SK-N-SH (cell line): ENCODE measurements at regions not wholly inside any gene's neighbourhood (a gene's known extent, or its start where the extent isn't known, plus 50 kb on each side); places are given as distances from the start of the nearest gene placed in this dataset.

ENCODE experiments used
- CTCF ChIA-PET: fragments of 300-600, 350-600 bp; formaldehyde crosslinking; extraction: SDS; loops from one replicate; lab custom pipeline; 2021; lab: Yijun Ruan, JAX
- POLR2A ChIA-PET: fragments of 350-600 bp; sonication (Branson Sonifier 250); formaldehyde crosslinking; extraction: SDS; loops from one replicate; lab custom pipeline; 2020; ENCODE audit warnings: antibody characterized with exemption, inconsistent platforms; lab: Yijun Ruan, JAX
- DNase-seq: peaks from one replicate; pipeline ENCODE4 v3.0.0; 2012
- H2AFZ ChIP-seq: fragments of 200-600 bp; sonication (generic); 2 replicates; pipeline ENCODE4 v1.8.1; 2016; ENCODE audit warnings: antibody characterized with exemption, mild to moderate bottlenecking, low read depth
- H3F3A ChIP-seq: fragments of 200-600 bp; sonication (generic); replicated peaks from 2 replicates; pipeline ENCODE3; 2016; ENCODE audit warnings: antibody characterized with exemption, mild to moderate bottlenecking; ENCODE audit not compliant: insufficient read depth
- H3K27ac ChIP-seq, 2 experiments: fragments of 200-500 bp in 1 of 2; fragments of 200-600 bp in 1 of 2; sonication (Bioruptor generic) in 1 of 2; sonication (generic), shearing (Covaris generic) in 1 of 2; 2 replicates each; pipeline versions ENCODE4 v1.5.1 to v1.6.1; 2014 to 2016; ENCODE audit warnings: low read depth in 2 of 2, inconsistent platforms in 1 of 2, low read length in 1 of 2, mild to moderate bottlenecking in 1 of 2, mixed read lengths in 1 of 2
- H3K27me3 ChIP-seq: fragments of 200-600 bp; sonication (generic), shearing (Covaris generic); 2 replicates; pipeline ENCODE4 v1.6.1; 2016; ENCODE audit warnings: mixed run types; ENCODE audit not compliant: insufficient read depth
- H3K36me3 ChIP-seq, 2 experiments: fragments of 200-500 bp in 1 of 2; fragments of 200-600 bp in 1 of 2; sonication (Bioruptor generic) in 1 of 2; sonication (generic) in 1 of 2; replicated peaks in 1 of 2; 2 replicates each; pipeline versions ENCODE3 to v1.5.1; 2014 to 2016; ENCODE audit warnings: low read length in 1 of 2, mild to moderate bottlenecking in 1 of 2; ENCODE audit not compliant: insufficient read depth in 2 of 2, control insufficient read depth in 1 of 2
- H3K4me1 ChIP-seq, 2 experiments: fragments of 200-500 bp in 1 of 2; fragments of 200-600 bp in 1 of 2; sonication (Bioruptor generic) in 1 of 2; sonication (generic), shearing (Covaris generic) in 1 of 2; 2 replicates each; pipeline versions ENCODE4 v1.5.1 to v1.6.1; 2014 to 2016; ENCODE audit warnings: low read depth in 1 of 2, low read length in 1 of 2, mixed run types in 1 of 2; ENCODE audit not compliant: insufficient read depth in 2 of 2, control insufficient read depth in 1 of 2
- H3K4me2 ChIP-seq: fragments of 200-600 bp; sonication (generic), shearing (Covaris generic); 2 replicates; pipeline ENCODE4 v1.6.1; 2017; ENCODE audit warnings: mixed run types
- H3K4me3 ChIP-seq, 2 experiments: fragments of 200-500 bp in 1 of 2; fragments of 200-600 bp in 1 of 2; sonication (Bioruptor generic) in 1 of 2; sonication (generic), shearing (Covaris generic) in 1 of 2; 2 replicates each; pipeline versions ENCODE4 v1.5.1 to v1.8.1; 2014 to 2016; ENCODE audit warnings: low read depth in 2 of 2, inconsistent platforms in 1 of 2, low read length in 1 of 2, mild to moderate bottlenecking in 1 of 2, mixed read lengths in 1 of 2, moderate library complexity in 1 of 2
- H3K79me2 ChIP-seq: fragments of 200-600 bp; sonication (generic); 2 replicates; pipeline ENCODE4 v1.8.1; 2017; ENCODE audit warnings: mild to moderate bottlenecking; ENCODE audit not compliant: insufficient read depth
- H3K9ac ChIP-seq: fragments of 200-600 bp; sonication (generic); 2 replicates; pipeline ENCODE4 v1.6.1; 2017; ENCODE audit warnings: mixed run types
- H3K9me2 ChIP-seq: fragments of 200-600 bp; sonication (generic); 2 replicates; pipeline ENCODE4 v1.6.1; 2017; ENCODE audit warnings: mixed run types
- H3K9me3 ChIP-seq: fragments of 200-600 bp; sonication (generic); 2 replicates; pipeline ENCODE4 v1.6.1; 2017; ENCODE audit warnings: mixed run types, mild to moderate bottlenecking, moderate library complexity
- H4K20me1 ChIP-seq: fragments of 200-600 bp; sonication (generic); 2 replicates; pipeline ENCODE4 v1.6.1; 2017; ENCODE audit warnings: mild to moderate bottlenecking, mixed run types; ENCODE audit not compliant: insufficient read depth
- CTCF ChIP-seq: fragments of 200-600 bp; sonication (generic); IDR thresholded peaks from 2 replicates; pipeline ENCODE4 v1.6.1; 2017; ENCODE audit warnings: antibody characterized with exemption, mild to moderate bottlenecking, moderate library complexity
- EP300 ChIP-seq, 2 experiments: IDR thresholded peaks; 2 replicates each; pipeline versions ENCODE4 v1.4.0 to v1.6.1; 2012; ENCODE audit warnings: borderline replicate concordance in 1 of 2, low read depth in 1 of 2, low read length in 1 of 2
- EZH2phosphoT487 ChIP-seq: fragments of 200-600 bp; sonication (generic); IDR thresholded peaks from 2 replicates; pipeline ENCODE4 v1.6.1; 2017; ENCODE audit warnings: low read depth, mixed run types, mild to moderate bottlenecking, antibody characterized with exemption, moderate library complexity, borderline replicate concordance
- FOSL2 ChIP-seq: IDR thresholded peaks from 2 replicates; pipeline ENCODE4 v1.4.0; 2012; ENCODE audit warnings: low read depth, mild to moderate bottlenecking, moderate library complexity, borderline replicate concordance
- FOXJ3 ChIP-seq: sonication (generic); formaldehyde crosslinking; IDR thresholded peaks from 2 replicates; pipeline ENCODE4 v1.5.1; 2020; ENCODE audit warnings: mild to moderate bottlenecking, missing genetic modification reagents
- JUND ChIP-seq: IDR thresholded peaks from 2 replicates; pipeline ENCODE4 v1.4.0; 2012
- MAX ChIP-seq: IDR thresholded peaks from 2 replicates; pipeline ENCODE4 v1.4.0; 2012; ENCODE audit warnings: low read depth
- MEF2A ChIP-seq: IDR thresholded peaks from 2 replicates; pipeline ENCODE4 v1.4.0; 2012; ENCODE audit warnings: low read depth, borderline replicate concordance
- NFIC ChIP-seq: IDR thresholded peaks from 2 replicates; pipeline ENCODE4 v1.4.0; 2012; ENCODE audit warnings: borderline replicate concordance
- PBX3 ChIP-seq: IDR thresholded peaks from 2 replicates; pipeline ENCODE4; 2012
- POLR2AphosphoS5 ChIP-seq: IDR thresholded peaks from 2 replicates; pipeline ENCODE4 v1.6.1; 2012; ENCODE audit warnings: low read depth, low read length
- RAD21 ChIP-seq: IDR thresholded peaks from 2 replicates; pipeline ENCODE4 v1.6.1; 2012; ENCODE audit warnings: mild to moderate bottlenecking, low read length
- RCOR1 ChIP-seq: fragments of 150-350 bp; IDR thresholded peaks from 2 replicates; pipeline ENCODE4 v1.6.1; 2017; ENCODE audit warnings: antibody characterized with exemption, low read length
- RXRA ChIP-seq: IDR thresholded peaks from 2 replicates; pipeline ENCODE4 v1.4.0; 2012; ENCODE audit warnings: low read depth, mild to moderate bottlenecking, borderline replicate concordance
- TAF1 ChIP-seq: IDR thresholded peaks from 2 replicates; pipeline ENCODE4 v1.6.1; 2012; ENCODE audit warnings: low read depth, mild to moderate bottlenecking, low read length, moderate library complexity, borderline replicate concordance
- TCF12 ChIP-seq: IDR thresholded peaks from 2 replicates; pipeline ENCODE4 v1.4.0; 2012
- TEAD4 ChIP-seq: IDR thresholded peaks from 2 replicates; pipeline ENCODE4 v1.4.0; 2012; ENCODE audit warnings: mild to moderate bottlenecking, borderline replicate concordance; ENCODE audit not compliant: insufficient read depth
- USF1 ChIP-seq: IDR thresholded peaks from 2 replicates; pipeline ENCODE4 v1.4.0; 2012; ENCODE audit warnings: low read depth, borderline replicate concordance
- ZBTB33 ChIP-seq: IDR thresholded peaks from 2 replicates; pipeline ENCODE4 v1.4.0; 2012; ENCODE audit warnings: low read depth, borderline replicate concordance
- WGBS: methylation state at CpG from one replicate; pipeline ENCODE4 v1.1.6; 2017; ENCODE audit warnings: low lambda C conversion rate; 5-methylcytosine and 5-hydroxymethylcytosine counted together

DNA sequence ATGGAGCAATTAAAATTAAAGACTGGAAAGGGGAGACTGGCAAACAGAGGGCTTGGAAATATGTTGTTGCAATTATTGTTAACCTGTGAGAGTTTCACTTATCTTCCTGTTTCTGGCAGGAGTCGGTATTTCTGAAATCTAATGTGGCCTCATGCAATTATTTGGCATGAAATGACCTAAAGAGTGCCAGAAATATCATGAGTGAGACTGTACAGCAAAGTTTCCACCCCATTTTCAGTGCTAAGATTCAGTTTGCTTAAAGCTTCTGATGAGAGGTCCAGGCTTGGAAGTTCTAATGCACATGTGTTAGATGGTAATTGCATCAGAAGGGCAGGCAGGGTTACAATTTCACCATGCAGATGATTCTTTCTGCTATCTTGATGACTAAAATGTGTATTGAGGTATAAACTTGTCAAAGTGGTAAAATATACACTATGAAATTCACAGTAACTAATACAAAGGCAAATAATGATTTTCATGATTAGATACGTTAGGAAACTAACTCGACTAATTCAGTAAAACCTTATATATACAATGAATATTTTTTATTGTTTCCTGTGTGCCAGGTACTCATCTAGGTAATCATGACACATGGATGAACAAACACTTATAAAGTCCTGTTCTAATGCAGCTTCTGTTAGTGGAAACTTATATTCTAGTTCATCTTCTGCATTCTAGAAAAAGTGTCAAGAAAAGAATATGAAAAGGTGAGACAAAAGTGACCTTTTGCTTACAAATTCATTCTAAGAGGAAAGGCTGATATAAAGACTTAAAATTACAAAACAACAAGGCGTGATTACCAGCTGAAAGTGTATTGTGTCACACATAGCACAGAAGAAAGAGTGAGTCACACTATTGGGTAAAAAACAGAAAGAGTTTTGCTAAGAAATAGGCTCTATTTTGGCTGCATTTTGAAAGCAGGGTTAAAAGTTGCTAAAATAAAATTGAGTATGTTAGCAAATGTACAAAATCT lies 533.4 kb upstream of the SEMA3D start:
- ChIA-PET POLR2A (no interaction called here), CTCF (interaction anchor here (1.1 kb wide), 1 partner anchor 30 kb away, joined by 3 read pairs; no protein-coding TSS in a partner anchor)
- Histone ChIP-seq H3K9ac (no peak overlapping the region), H3K27me3 (no peaks in the 10 kb centered on the region), H3K27ac (peak overlapping the region in 1 of 2 experiments; percentile 39; a peak in 1 of 4 replicates), H3K79me2 (no peaks in the 10 kb centered on the region), H3F3A (peaks cover 7% of the 10 kb centered on the region), H3K4me3 (no peak overlapping the region), H3K9me2 (no peaks in the 10 kb centered on the region), H3K4me1 (peaks cover 4 to 5% of the 10 kb centered on the region in 2 experiments; a peak in 1 of 4 replicates), H3K9me3 (no peaks in the 10 kb centered on the region), H2AFZ (peak overlapping the region; percentile 58), H4K20me1 (no peaks in the 10 kb centered on the region), H3K4me2 (no peak overlapping the region), H3K36me3 (no peaks in the 10 kb centered on the region)
- DNase-seq: no peak
- no peak for TF ChIP-seq EP300 (IDR thresholded peaks at IDR 0.05; ENCODE audit: borderline replicate concordance in 1 of 2, low read depth in 1 of 2, low read length in 1 of 2)
- TF ChIP-seq FOXJ3 (CRISPR knock-in tag): no peak
- peak; percentile 40; the same call in 1 of the 2 replicates for TF ChIP-seq FOSL2
- TF ChIP-seq JUND: peak; percentile 41; the same call in 1 of the 2 replicates
- TF ChIP-seq RCOR1: no peak
- no peak for TF ChIP-seq USF1
- TF ChIP-seq ZBTB33: no peak
- 0 out of 2 replicates have a peak, but pooled peaks have one; percentile 16 for TF ChIP-seq NFIC
- 57% methylated on average over 4 of the region's 4 CpGs for WGBS

DNA sequence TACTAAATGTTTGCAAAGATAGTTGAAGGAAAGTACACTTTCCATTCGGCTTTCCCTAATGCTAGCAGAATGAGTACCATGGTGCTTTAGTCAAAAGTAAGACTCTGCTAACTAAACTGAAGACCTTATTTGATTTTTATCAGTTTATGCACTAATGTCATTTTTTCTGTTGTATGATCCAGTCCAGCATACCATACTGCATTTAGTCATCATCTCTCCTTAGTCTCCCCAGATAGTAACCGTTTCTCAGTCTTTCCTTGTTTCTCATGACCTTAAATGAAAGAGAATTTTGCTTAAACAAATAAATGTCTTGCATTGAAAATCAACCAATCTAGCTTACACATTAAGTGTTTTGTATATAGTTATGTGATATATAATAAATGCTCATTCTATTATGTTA lies 529.5 kb upstream of the SEMA3D start:
- Histone ChIP-seq H3K36me3 (no peaks in the 10 kb centered on the region), H3K27ac (peak overlapping the region in 1 of 2 experiments; percentile 28; a peak in 3 of 4 replicates), H2AFZ (0 out of 2 replicates have a peak overlapping the region, but pooled peaks have one; percentile 27), H3K79me2 (no peaks in the 10 kb centered on the region), H3K9ac (no peak overlapping the region), H3K27me3 (no peaks in the 10 kb centered on the region), H4K20me1 (no peaks in the 10 kb centered on the region), H3K9me2 (no peaks in the 10 kb centered on the region), H3F3A (peaks cover 7% of the 10 kb centered on the region), H3K9me3 (no peaks in the 10 kb centered on the region), H3K4me2 (no peak overlapping the region), H3K4me3 (no peak overlapping the region), H3K4me1 (peaks cover 4 to 5% of the 10 kb centered on the region in 2 experiments; a peak in 1 of 4 replicates)
- ChIA-PET CTCF (no interaction called here), POLR2A (no interaction called here)
- WGBS: 40% methylated on average over 2 of the region's 2 CpGs
- peak; percentile 33; the same call in 1 of the 2 replicates for TF ChIP-seq FOSL2
- TF ChIP-seq JUND: peak; percentile 37; the same call in 1 of the 2 replicates
- no peak for TF ChIP-seq TEAD4
- no peak for TF ChIP-seq RAD21
- no peak for TF ChIP-seq TAF1
- no peak for TF ChIP-seq CTCF
- no peak for TF ChIP-seq POLR2AphosphoS5
- TF ChIP-seq TCF12: peak; percentile 77
- no peak for TF ChIP-seq EZH2phosphoT487
- TF ChIP-seq RXRA: peak; percentile 25; the same call in 1 of the 2 replicates
- TF ChIP-seq MEF2A: no peak
- peak; percentile 57 for TF ChIP-seq PBX3
- no peak for TF ChIP-seq MAX
- DNase-seq: no peak
